GM19455 (cell line): ENCODE measurements at regions not wholly inside any gene's neighbourhood (a gene's known extent, or its start where the extent isn't known, plus 50 kb on each side); places are given as distances from the start of the nearest gene placed in this dataset.
"Not testable (repeated sequence)": the region's sequence is repeated elsewhere in the genome, so short reads cannot be mapped to it uniquely, and the experiment has no call there.

Experiments used
- ATAC-seq: cut with Tn5 transposase; IDR thresholded peaks from one replicate; pipeline ENCODE4 v1.9.1; 2021; ENCODE audit not compliant: unreplicated experiment

GRCh38 chr13:65841156-65841555 lies 1389.0 kb downstream of the PCDH9 start:
- no peak for ATAC-seq

GRCh38 chr13:65836066-65836465 lies 1394.1 kb downstream of the PCDH9 start:
- no peak for ATAC-seq

GRCh38 chr13:65834897-65835296 lies 1395.2 kb downstream of the PCDH9 start:
- ATAC-seq = no peak

DNA sequence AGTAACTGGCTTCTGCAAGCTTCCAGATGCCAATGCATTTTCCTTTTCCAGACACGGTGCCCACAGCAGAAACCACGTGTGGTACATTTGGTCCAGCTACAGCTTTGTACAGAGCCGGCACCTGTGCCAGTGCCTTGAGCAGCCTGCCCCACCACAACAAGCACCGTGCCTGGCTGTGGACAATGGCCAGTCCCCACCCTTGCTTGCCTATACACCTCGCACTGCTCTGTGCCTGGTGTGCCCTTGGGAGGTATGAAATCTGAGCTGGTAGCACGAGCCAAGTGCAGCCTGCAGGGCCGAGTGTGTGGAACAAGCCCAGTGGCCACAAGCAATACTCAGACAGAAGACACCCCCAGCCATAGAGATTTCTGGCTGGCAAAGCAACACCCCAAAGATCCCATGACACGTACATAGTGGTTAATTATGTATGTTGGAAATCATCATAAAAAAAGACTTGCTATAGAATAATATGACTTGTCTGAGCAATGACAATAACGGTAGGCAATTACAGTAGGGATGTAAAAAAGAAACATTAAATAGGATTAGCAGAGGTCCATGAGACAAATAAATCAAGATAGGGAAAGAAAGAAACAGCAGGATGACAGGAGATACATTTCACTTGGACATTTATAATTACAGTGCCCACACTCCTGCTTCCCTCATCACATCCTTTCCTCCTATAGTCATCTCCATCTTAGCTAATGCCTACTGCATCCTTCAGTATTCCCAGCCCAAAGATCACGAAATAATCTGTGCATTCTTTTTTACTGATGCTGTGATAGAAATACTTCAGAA lies 1399.5 kb downstream of the PCDH9 start:
- no peak for ATAC-seq

DNA sequence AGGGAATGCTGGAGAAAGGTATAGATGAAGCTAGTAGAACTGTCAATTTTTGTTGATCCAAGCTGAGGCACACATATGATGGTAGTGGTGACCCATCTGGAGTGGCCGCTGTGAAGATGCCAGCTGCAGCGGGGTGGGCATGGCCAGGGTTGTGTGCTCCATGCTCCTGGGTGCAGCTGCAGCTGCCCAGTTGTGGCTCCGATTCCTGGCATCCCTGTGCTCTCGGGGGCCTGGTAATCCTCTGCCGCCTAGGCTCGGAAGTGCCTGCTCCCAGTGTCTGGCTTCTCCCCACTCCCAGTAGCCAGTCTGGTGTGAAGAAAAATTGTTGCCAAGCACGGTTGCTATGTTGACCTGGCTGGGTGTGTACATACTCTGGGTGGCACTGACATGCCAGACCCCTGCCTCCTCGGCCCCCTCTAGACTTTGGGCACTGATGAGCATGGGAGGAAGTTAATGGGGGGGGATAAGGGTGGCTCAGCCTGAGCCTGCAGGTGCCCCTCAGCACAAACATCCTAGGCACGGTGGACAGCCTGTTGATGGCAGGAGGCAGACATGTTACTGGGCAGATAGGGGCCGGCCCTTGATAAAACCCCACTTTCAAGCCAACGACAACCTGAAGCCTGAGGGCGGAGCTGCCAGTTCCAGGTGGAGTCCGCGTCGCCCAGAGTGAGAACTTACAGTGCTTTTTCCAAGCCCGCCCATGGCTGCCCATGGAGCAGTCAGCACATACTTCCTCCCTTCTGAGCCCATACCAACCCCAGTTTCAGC lies 1400.7 kb downstream of the PCDH9 start:
- no peak for ATAC-seq

DNA sequence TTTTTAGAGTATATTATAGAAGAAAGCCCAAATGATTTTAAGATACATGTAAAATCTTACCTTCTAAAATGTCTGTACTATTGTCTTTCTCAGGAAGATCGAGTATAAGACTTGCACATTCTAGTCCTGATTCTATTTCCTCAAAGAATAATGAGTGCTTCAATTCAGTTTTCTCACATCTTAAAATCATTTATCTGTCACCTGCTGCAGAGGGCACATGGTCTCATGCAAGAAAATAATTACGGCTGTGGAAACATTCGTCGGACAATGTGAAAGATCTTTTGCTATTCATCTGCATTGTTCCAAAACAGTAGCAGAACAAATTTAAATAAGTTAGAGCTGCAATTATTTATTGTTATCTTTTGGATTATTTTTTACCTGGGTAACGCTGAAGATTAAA lies 1403.5 kb downstream of the PCDH9 start:
- no peak for ATAC-seq

DNA sequence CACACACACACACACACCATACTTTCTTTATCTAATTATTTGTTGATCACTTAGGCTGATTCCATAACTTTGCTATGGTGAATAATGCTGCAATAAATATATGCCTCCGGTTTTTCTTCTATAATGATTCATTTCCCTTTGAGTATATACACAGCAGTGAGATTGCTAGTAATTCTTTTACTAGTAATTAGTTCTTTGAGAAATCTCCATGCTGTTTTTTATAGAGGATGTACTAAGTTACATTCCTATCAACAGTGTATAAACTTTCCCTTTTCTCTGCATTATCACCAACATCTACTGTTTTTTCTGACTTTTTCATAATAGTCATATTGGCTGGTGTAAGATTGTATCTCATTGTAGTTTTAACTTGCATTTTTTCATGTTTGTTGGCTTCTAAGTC lies 1405.1 kb downstream of the PCDH9 start:
- no peak for ATAC-seq

DNA sequence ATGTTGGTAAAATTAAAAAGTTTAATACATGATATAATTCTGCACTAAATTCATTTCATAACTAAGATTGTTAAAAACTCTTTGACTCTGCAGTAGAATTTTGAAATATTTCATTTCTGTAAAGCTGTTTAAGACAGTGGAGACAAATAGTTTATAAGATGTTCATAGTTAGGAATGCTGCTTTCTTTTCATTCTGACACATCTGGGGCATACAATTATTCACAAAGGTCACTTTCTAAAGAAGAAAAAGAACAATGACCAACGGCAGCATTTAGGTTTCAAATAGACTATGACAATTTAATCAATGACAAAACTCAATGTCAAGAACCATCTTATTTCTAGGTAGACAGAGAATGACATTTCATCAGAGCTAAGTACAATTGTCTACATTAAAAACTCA lies 1422.1 kb downstream of the PCDH9 start:
- no peak for ATAC-seq

- no peak for ATAC-seq
These were observed 1426.4 kb downstream of the PCDH9 start for GRCh38 chr13:65803530-65804392.

GRCh38 chr13:65789815-65790214 lies 1440.3 kb downstream of the PCDH9 start:
- no peak for ATAC-seq

- ATAC-seq = no peak
These were observed 1443.1 kb downstream of the PCDH9 start for GRCh38 chr13:65787082-65787481.

- ATAC-seq = no peak
These were observed 1445.9 kb downstream of the PCDH9 start for GRCh38 chr13:65784088-65784816.

GRCh38 chr13:65783383-65783782 lies 1446.8 kb downstream of the PCDH9 start:
- no peak for ATAC-seq

DNA sequence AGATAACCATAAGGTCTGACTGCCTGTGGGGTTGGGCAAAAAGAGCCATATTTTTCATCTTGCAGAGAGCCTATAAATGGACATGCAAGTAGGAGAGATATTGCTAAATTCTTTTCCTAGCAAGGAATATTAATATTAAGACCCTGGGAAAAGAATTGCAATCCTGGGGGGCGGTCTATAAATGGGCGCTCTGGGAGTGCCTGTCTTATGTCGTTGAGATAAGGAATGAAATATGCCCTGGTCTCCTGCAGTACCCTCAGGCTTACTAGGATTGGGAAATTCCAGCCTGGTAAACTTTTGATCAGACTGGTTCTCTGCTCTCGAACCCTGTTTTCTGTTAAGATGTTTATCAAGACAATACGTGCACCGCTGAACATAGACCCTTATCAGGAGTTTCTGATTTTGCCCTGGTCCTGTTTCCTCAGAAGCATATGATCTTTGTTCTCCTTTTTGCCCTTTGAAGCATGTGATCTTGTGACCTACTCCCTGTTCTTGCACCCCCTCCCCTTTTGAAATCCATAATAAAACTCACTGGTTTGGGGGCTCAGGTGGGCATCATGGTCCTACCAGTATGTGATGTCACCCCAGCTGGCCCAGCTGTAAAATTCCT lies 1458.3 kb downstream of the PCDH9 start:
- ATAC-seq = not testable (repeated sequence)

DNA sequence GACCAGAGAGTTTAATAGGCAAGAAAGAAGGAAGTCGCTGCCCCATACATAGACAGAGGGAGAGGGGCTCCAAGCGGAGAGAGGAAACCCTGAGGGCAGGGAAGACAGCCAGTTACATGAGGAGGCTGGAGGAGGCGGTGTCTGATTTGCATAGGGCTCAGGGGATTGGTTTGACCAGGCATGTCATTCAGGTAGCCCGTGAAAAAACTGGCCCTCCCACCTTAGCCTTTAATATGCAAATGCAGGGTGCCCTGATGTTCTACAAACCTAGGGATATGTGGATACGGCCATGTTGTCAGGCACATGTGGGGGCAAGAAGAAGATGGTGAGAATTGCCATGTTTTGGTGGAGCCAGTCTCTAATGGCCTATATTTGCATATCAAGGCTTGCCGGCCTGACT lies 1461.6 kb downstream of the PCDH9 start:
- ATAC-seq = no peak

DNA sequence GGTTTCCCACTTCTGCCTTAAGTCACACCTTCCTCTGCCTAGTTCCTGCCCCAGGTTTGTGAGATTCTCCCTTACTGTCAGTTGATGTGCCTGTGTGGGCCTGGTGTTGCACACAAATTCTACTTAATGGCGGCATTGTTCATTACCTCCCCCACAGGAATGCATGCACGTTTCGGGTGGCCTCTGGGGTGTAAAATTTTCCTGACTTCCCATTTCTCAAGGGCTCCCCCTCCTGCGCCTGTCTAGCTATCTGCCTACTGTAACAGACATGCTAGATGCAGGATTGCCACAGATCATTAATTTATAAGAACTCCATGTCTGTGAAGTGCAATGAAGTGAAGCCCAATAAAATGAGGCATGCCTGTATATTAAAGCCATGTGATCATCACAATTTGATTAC lies 1466.3 kb downstream of the PCDH9 start:
- ATAC-seq = no peak

GRCh38 chr13:65762012-65762411 lies 1468.1 kb downstream of the PCDH9 start:
- no peak for ATAC-seq

DNA sequence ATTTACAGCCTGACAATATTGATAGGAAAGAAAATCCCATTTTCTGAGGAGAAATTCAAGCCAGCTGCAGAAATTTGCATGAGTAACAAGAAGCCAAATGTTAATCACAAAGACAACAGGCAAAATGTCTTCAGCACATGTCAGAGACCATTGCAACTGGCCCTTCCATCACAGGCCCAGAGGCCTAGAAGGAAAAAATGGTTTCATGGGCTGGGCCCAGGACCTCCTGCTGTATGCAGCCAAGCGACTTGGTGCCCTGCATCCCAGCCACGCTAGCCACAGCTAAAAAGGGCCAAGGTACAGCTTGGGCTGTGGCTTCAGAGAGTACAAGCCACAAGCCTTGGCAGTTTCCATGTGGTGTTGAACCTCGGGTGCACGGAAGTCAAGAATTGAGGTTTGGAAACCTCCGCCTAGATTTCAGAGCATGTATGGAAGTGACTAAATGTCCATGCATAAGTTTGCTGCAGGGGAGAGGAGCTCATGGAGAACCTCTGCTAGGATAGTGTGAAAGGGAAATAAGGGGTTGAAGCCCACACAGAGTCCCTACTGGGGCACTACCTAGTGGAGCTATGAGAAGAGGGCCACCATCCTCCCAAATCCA lies 1474.0 kb downstream of the PCDH9 start:
- no peak for ATAC-seq

- no peak for ATAC-seq
These were observed 1481.9 kb downstream of the PCDH9 start for GRCh38 chr13:65748227-65748626.

- ATAC-seq = no peak
These were observed 1483.7 kb downstream of the PCDH9 start for GRCh38 chr13:65746406-65746921.
